HUES64 (cell line): ENCODE measurements at regions not wholly inside any gene's neighbourhood (a gene's known extent, or its start where the extent isn't known, plus 50 kb on each side); places are given as distances from the start of the nearest gene placed in this dataset.
"Not testable (repeated sequence)": the region's sequence is repeated elsewhere in the genome, so short reads cannot be mapped to it uniquely, and the experiment has no call there.

Experiments
- H3K27ac ChIP-seq: 2 replicates; pipeline ENCODE4 v1.7.0; 2013; ENCODE audit warnings: low read depth, low read length, inconsistent platforms
- H3K27me3 ChIP-seq: 2 replicates; pipeline ENCODE4 v1.6.1; 2013; ENCODE audit warnings: mild to moderate bottlenecking, low read length; ENCODE audit not compliant: insufficient read depth
- H3K36me3 ChIP-seq: 2 replicates; pipeline ENCODE4 v1.6.1; 2013; ENCODE audit warnings: mild to moderate bottlenecking, low read length; ENCODE audit not compliant: insufficient read depth
- H3K4me1 ChIP-seq: 2 replicates; pipeline ENCODE4 v1.6.1; 2013; ENCODE audit warnings: mild to moderate bottlenecking, low read length, moderate library complexity; ENCODE audit not compliant: insufficient read depth
- H3K4me3 ChIP-seq: 2 replicates; pipeline ENCODE4 v1.5.1; 2013; ENCODE audit warnings: mild to moderate bottlenecking, low read length, moderate library complexity
- H3K9ac ChIP-seq: 2 replicates; pipeline ENCODE4 v1.6.1; 2013; ENCODE audit warnings: mild to moderate bottlenecking, low read depth, low read length
- H3K9me3 ChIP-seq: 2 replicates; pipeline ENCODE4 v1.6.1; 2013; ENCODE audit warnings: low read depth, low read length; ENCODE audit not compliant: insufficient read depth
- WGBS: fragments of 150-250, 120-280 bp; methylation state at CpG from one replicate; pipeline ENCODE4 v1.1.7; 2013; ENCODE audit warnings: missing lambda C conversion rate; 5-methylcytosine and 5-hydroxymethylcytosine counted together

GRCh38 chr2:64925930-64926722 is 63.1 kb upstream of the SLC1A4 start:
- not testable (repeated sequence) for H3K36me3 ChIP-seq, H3K27me3 ChIP-seq, H3K9ac ChIP-seq, H3K27ac ChIP-seq, H3K4me3 ChIP-seq, H3K4me1 ChIP-seq
- WGBS = 92% methylated on average over 2 of the region's 2 CpGs
- peaks cover 16% of the 10 kb centered on the region; the same call in 1 of the 2 replicates for H3K9me3 ChIP-seq

DNA sequence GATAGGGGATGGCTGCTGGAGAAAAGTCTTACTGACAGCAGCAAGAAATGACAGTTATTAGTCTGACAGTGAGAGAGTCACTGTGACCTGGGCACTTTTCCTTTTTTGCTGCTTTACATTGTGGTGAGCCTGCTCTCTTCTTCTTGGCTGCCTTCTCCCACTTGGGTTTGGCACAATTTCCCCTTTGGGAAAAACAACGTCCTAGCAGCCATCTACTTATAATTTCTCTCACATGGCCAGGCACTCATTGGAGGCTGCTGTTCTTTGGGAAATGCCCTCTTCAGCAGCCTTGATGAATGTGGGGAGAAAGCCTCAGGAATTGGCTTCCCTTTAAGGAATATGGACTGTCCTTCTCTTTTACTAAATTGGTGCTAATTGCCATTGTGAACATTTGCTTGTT is 60.4 kb upstream of the SLC1A4 start:
- Histone ChIP-seq H3K4me3 (no peak overlapping the region), H3K9ac (no peak overlapping the region), H3K36me3 (no peaks in the 10 kb centered on the region), H3K9me3 (peaks cover 16% of the 10 kb centered on the region; the same call in 1 of the 2 replicates), H3K27me3 (no peaks in the 10 kb centered on the region), H3K27ac (no peak overlapping the region), H3K4me1 (no peaks in the 10 kb centered on the region)
- WGBS = 88% methylated on average over 1 of the region's 1 CpG

DNA sequence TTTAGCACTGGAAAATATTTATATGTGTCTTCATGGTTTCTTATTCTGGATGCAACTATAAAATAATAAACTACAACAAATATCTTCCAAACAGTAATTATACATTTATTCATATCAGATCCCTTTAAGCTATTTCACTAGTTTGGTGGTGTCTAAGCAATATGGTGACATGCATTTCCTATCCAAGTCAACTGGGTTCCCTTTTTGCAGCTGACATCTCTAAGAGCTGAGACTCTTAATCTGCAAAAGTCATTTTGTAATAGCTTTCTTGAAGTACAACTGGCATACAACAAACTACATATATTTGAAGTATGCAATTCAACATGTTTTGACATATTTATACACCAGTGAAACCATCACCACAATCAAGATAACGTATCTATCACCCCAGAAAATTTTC is 59.9 kb upstream of the SLC1A4 start:
- no peak overlapping the region for H3K4me3 ChIP-seq
- H3K27me3 ChIP-seq = no peaks in the 10 kb centered on the region
- no peaks in the 10 kb centered on the region for H3K36me3 ChIP-seq
- H3K4me1 ChIP-seq = no peaks in the 10 kb centered on the region
- H3K27ac ChIP-seq = no peak overlapping the region
- 79% methylated on average over 1 of the region's 1 CpG for WGBS
- H3K9me3 ChIP-seq = peaks cover 16% of the 10 kb centered on the region; the same call in 1 of the 2 replicates
- no peak overlapping the region for H3K9ac ChIP-seq

DNA sequence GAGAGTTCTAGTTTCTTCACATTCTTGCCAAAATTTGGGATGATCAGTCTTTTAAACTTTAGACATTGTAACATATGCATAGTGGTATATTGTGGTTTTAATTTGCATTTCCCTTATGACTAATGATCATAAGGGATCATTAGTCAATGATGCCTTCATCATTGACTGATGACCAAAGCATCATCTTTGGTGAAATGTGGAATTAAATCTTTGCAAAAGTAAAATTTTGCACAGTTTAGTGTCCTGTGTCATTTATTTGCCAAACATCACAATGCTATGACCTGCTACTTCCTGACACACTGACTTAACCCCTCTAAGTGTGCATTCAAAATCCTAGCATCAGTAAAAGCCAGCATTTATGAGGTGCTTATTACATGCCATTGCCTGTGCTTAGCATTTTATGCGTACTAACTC is 58.9 kb upstream of the SLC1A4 start:
- no peak overlapping the region for H3K4me3 ChIP-seq
- no peaks in the 10 kb centered on the region for H3K27me3 ChIP-seq
- no peaks in the 10 kb centered on the region for H3K36me3 ChIP-seq
- peaks cover 14% of the 10 kb centered on the region; the same call in 1 of the 2 replicates for H3K9me3 ChIP-seq
- no peaks in the 10 kb centered on the region for H3K4me1 ChIP-seq
- no peak overlapping the region for H3K27ac ChIP-seq
- H3K9ac ChIP-seq = no peak overlapping the region
- 97% methylated on average over 1 of the region's 1 CpG for whole genome bisulfite sequencing

- no peak overlapping the region for H3K9ac ChIP-seq
- WGBS = 92% methylated on average over 9 of the region's 9 CpGs
- no peak overlapping the region for H3K27ac ChIP-seq
Observed at GRCh38 chr2:64931246-64932115, 57.7 kb upstream of the SLC1A4 start.

GRCh38 chr2:64932116-64932370 is 57.2 kb upstream of the SLC1A4 start:
- Histone ChIP-seq H3K9me3 (peaks cover 11% of the 10 kb centered on the region; the same call in 1 of the 2 replicates), H3K9ac (no peak overlapping the region), H3K36me3 (no peaks in the 10 kb centered on the region), H3K4me1 (no peaks in the 10 kb centered on the region), H3K27me3 (no peaks in the 10 kb centered on the region), H3K4me3 (no peak overlapping the region), H3K27ac (no peak overlapping the region)
- WGBS = 84% methylated on average over 1 of the region's 1 CpG

More at GRCh38 chr2:64931246-64932115, 57.7 kb upstream of the SLC1A4 start:
- H3K4me1 ChIP-seq = no peaks in the 10 kb centered on the region
- no peaks in the 10 kb centered on the region for H3K27me3 ChIP-seq
- H3K9me3 ChIP-seq = peaks cover 14% of the 10 kb centered on the region; the same call in 1 of the 2 replicates
- no peaks in the 10 kb centered on the region for H3K36me3 ChIP-seq
- no peak overlapping the region for H3K4me3 ChIP-seq

DNA sequence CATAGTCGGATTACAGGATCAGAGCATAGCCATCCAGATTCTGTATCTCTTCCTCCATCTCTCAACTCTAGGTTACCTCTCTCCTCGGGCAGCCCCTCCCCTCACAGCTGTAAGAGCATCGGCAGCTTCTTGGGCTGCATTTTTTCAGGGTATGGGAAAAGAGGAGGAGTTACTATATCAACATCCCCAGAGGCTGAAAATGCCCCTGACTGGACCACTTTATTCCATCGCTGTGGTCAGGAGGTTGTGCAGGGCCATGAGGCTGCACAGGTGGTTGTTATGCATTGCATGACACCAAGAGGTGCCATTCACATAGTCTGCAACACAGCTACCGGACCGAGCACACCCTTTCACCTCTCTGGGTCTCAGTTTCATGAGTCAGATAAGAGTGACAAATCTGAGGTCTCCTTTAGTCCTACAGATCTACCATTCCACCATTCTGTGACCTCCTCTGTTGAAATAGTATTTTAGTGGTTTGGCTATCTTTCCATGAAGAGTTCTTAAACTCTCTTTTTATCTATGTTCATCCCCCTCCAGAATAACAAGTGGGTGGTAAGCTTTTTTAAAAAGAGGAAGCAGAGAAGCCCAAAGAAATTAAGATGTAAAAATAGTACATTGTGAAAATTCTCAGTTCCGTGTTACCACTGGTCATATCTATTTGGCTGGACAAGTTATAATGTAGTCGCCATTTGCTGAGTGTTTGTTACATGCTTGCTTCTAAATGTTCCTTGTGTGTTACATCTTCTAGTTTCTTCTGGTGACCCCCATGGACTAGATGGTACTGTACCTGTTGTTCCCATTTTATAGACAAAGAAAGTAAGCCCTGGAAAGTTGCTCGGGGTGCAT is 56.6 kb upstream of the SLC1A4 start:
- H3K27ac ChIP-seq = no peak overlapping the region

GRCh38 chr2:64934530-64934929 is 54.7 kb upstream of the SLC1A4 start:
- Histone ChIP-seq H3K27ac (no peak overlapping the region), H3K27me3 (no peaks in the 10 kb centered on the region), H3K9ac (no peak overlapping the region), H3K4me3 (no peak overlapping the region), H3K4me1 (0 out of 2 replicates have a peak, but pooled peaks cover 6% of the 10 kb centered on the region), H3K9me3 (peaks cover 5% of the 10 kb centered on the region; the same call in 1 of the 2 replicates), H3K36me3 (no peaks in the 10 kb centered on the region)
- WGBS = 88% methylated on average over 4 of the region's 4 CpGs

More for the DNA sequence above, 56.6 kb upstream of the SLC1A4 start:
- no peaks in the 10 kb centered on the region for H3K4me1 ChIP-seq
- no peaks in the 10 kb centered on the region for H3K27me3 ChIP-seq
- no peak overlapping the region for H3K9ac ChIP-seq
- no peak overlapping the region for H3K4me3 ChIP-seq
- no peaks in the 10 kb centered on the region for H3K36me3 ChIP-seq
- WGBS = 92% methylated on average over 9 of the region's 9 CpGs
- peaks cover 5% of the 10 kb centered on the region; the same call in 1 of the 2 replicates for H3K9me3 ChIP-seq

DNA sequence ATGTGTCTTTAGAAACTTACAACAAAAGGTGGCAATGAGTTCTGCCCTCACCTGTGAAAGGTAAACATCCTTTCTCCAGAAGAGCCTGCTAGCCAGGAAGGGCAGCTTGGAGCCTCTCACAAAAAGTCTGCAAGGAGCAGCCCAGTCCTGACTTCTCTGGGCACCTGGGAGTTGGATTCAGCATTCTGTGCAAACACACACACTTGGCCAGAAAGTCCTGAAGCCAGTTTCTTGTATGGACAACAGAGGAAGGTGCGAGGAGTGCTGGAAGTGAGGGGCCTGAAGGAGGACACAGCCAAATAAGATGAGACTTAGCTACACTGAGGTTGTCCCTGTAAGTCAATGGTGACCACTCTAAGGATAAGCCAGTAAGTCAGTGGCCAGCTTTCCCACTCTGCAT is 52.4 kb upstream of the SLC1A4 start:
- H3K4me1 ChIP-seq = 0 out of 2 replicates have a peak, but pooled peaks cover 6% of the 10 kb centered on the region
- no peaks in the 10 kb centered on the region for H3K36me3 ChIP-seq
- H3K9ac ChIP-seq = no peak overlapping the region
- no peak overlapping the region for H3K4me3 ChIP-seq
- no peak overlapping the region for H3K27ac ChIP-seq
- H3K9me3 ChIP-seq = peaks cover 5% of the 10 kb centered on the region; the same call in 1 of the 2 replicates
- WGBS = 95% methylated on average over 1 of the region's 1 CpG
- H3K27me3 ChIP-seq = no peaks in the 10 kb centered on the region

DNA sequence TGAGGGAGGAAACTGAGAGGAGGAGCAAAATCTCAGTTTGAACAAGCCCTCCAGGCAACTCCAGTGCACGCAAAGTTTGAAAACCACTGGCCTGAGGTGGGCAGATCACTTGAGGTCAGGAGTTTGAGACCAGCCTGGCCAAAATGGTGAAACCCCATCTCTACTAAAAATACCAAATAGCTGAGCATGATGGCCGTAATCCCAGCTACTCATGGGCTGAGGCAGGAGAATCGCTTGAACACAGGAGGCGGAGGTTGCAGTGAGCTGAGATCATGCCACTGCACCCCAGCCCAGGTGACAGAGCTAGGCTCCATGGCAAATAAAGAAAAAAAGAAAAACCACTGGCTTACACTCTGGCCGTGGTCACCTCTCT is 51.9 kb upstream of the SLC1A4 start:
- not testable (repeated sequence) for H3K9ac ChIP-seq, H3K36me3 ChIP-seq, H3K27ac ChIP-seq, H3K9me3 ChIP-seq, H3K27me3 ChIP-seq, H3K4me3 ChIP-seq, H3K4me1 ChIP-seq
- 95% methylated on average over 5 of the region's 5 CpGs for WGBS
